ENCODE measurements at regions not wholly inside any gene's neighbourhood (a gene's known extent, or its start where the extent isn't known, plus 50 kb on each side); places are given as distances from the start of the nearest gene placed in this dataset.

- Mint-ChIP-seq H3K4me1 (no peaks in the 10 kb centered on the region), H3K4me3 (no peak overlapping the region), H3K27me3 (peaks cover 3% of the 10 kb centered on the region), H3K9me3 (no peaks in the 10 kb centered on the region), H3K27ac (no peak overlapping the region), H3K36me3 (ENCODE audit: low read depth) (no peaks in the 10 kb centered on the region)
- ATAC-seq (no peak), DNase-seq (no peak)
Measured at GRCh38 chr12:97398704-97399103, 63.9 kb upstream of the RMST start.

- Mint-ChIP-seq H3K4me3 (no peak overlapping the region), H3K36me3 (ENCODE audit: low read depth) (no peaks in the 10 kb centered on the region), H3K4me1 (no peaks in the 10 kb centered on the region), H3K27me3 (peaks cover 2% of the 10 kb centered on the region), H3K27ac (no peak overlapping the region), H3K9me3 (no peaks in the 10 kb centered on the region)
- ATAC-seq (no peak), DNase-seq (no peak)
Measured at GRCh38 chr12:97404093-97404492, 58.5 kb upstream of the RMST start.

- Mint-ChIP-seq H3K27me3 (peaks cover 2% of the 10 kb centered on the region), H3K4me1 (no peaks in the 10 kb centered on the region), H3K36me3 (ENCODE audit: low read depth) (no peaks in the 10 kb centered on the region), H3K27ac (no peak overlapping the region), H3K4me3 (no peak overlapping the region), H3K9me3 (no peaks in the 10 kb centered on the region)
- DNase-seq (peak; percentile 1), ATAC-seq (no peak)
Measured at GRCh38 chr12:97404543-97404942, 58.1 kb upstream of the RMST start.

- ATAC-seq, result no peak
- no peaks in the 10 kb centered on the region for H3K9me3 Mint-ChIP-seq
- H3K27me3 Mint-ChIP-seq, result peaks cover 2% of the 10 kb centered on the region
- no peak overlapping the region for H3K27ac Mint-ChIP-seq
- DNase-seq, result no peak
- H3K4me1 Mint-ChIP-seq, result no peaks in the 10 kb centered on the region
- no peaks in the 10 kb centered on the region for H3K36me3 Mint-ChIP-seq (ENCODE audit: low read depth)
- H3K4me3 Mint-ChIP-seq, result no peak overlapping the region
Measured at GRCh38 chr12:97408363-97408762, 54.2 kb upstream of the RMST start.

GRCh38 chr12:97411341-97411740 lies 51.3 kb upstream of the RMST start:
- Mint-ChIP-seq H3K4me1 (no peaks in the 10 kb centered on the region), H3K27me3 (peaks cover 5% of the 10 kb centered on the region), H3K9me3 (no peaks in the 10 kb centered on the region), H3K27ac (no peak overlapping the region), H3K4me3 (no peak overlapping the region), H3K36me3 (ENCODE audit: low read depth) (no peaks in the 10 kb centered on the region)
- no peak for ATAC-seq
- no peak for DNase-seq
